WTC11 (cell line): ENCODE measurements at regions not wholly inside any gene's neighbourhood (a gene's known extent, or its start where the extent isn't known, plus 50 kb on each side); places are given as distances from the start of the nearest gene placed in this dataset.

ENCODE experiments used
- ELF4 ChIP-seq: sonication (generic); formaldehyde crosslinking; IDR thresholded peaks from 2 replicates; pipeline ENCODE4 v1.8.1; 2022; ENCODE audit warnings: low read depth, mild to moderate bottlenecking, moderate library complexity, missing genetic modification reagents
- NR3C1 ChIP-seq: sonication (generic); formaldehyde crosslinking; conservative IDR thresholded peaks from 2 replicates; pipeline ENCODE4 v1.8.1; 2023; ENCODE audit warnings: low read depth, mild to moderate bottlenecking, missing genetic modification reagents

- no peak for TF ChIP-seq NR3C1 (CRISPR knock-in tag)
- TF ChIP-seq ELF4 (CRISPR knock-in tag): no peak
These were observed 85.8 kb upstream of the COG2 start for GRCh38 chr1:230556453-230556852.
